ENCODE measurements at regions not wholly inside any gene's neighbourhood (a gene's known extent, or its start where the extent isn't known, plus 50 kb on each side); places are given as distances from the start of the nearest gene placed in this dataset.

- Mint-ChIP-seq H3K36me3 (ENCODE audit: low read depth, unreplicated experiment) (no peaks in the 10 kb centered on the region), H3K27me3 (ENCODE audit: unreplicated experiment) (peaks cover 1% of the 10 kb centered on the region), H3K27ac (ENCODE audit: unreplicated experiment) (no peak overlapping the region), H3K4me3 (ENCODE audit: unreplicated experiment) (no peak overlapping the region), H3K4me1 (ENCODE audit: unreplicated experiment) (peaks cover 2% of the 10 kb centered on the region), H3K9me3 (ENCODE audit: unreplicated experiment) (no peaks in the 10 kb centered on the region)
- DNase-seq (ENCODE audit: low spot score): no peak
- no peak for TF ChIP-seq CTCF (IDR thresholded peaks at IDR 0.05; ENCODE audit: unreplicated experiment)
Observed at GRCh38 chr10:21326594-21327288, 198.7 kb downstream of the SKIDA1 start.

- peaks cover 21% of the 10 kb centered on the region for H3K4me1 Mint-ChIP-seq (ENCODE audit: unreplicated experiment)
- H3K27ac Mint-ChIP-seq (ENCODE audit: unreplicated experiment): no peak overlapping the region
- H3K4me3 Mint-ChIP-seq (ENCODE audit: unreplicated experiment): no peak overlapping the region
- H3K27me3 Mint-ChIP-seq (ENCODE audit: unreplicated experiment): peaks cover 8% of the 10 kb centered on the region
- no peak for DNase-seq (ENCODE audit: low spot score)
- no peaks in the 10 kb centered on the region for H3K9me3 Mint-ChIP-seq (ENCODE audit: unreplicated experiment)
- no peak for TF ChIP-seq CTCF (IDR thresholded peaks at IDR 0.05; ENCODE audit: unreplicated experiment)
- H3K36me3 Mint-ChIP-seq (ENCODE audit: low read depth, unreplicated experiment): no peaks in the 10 kb centered on the region
Observed at GRCh38 chr10:21318540-21319167, 206.8 kb downstream of the SKIDA1 start.

GRCh38 chr10:21317902-21318301 is 207.6 kb downstream of the SKIDA1 start:
- DNase-seq (ENCODE audit: low spot score): no peak

GRCh38 chr10:21315645-21316220 is 209.7 kb downstream of the SKIDA1 start:
- H3K4me1 Mint-ChIP-seq (ENCODE audit: unreplicated experiment): peaks cover 21% of the 10 kb centered on the region
- H3K9me3 Mint-ChIP-seq (ENCODE audit: unreplicated experiment): no peaks in the 10 kb centered on the region
- no peak overlapping the region for H3K4me3 Mint-ChIP-seq (ENCODE audit: unreplicated experiment)
- H3K27me3 Mint-ChIP-seq (ENCODE audit: unreplicated experiment): peaks cover 11% of the 10 kb centered on the region
- no peak for TF ChIP-seq CTCF (IDR thresholded peaks at IDR 0.05; ENCODE audit: unreplicated experiment)
- no peak for DNase-seq (ENCODE audit: low spot score)
- no peak overlapping the region for H3K27ac Mint-ChIP-seq (ENCODE audit: unreplicated experiment)
- no peaks in the 10 kb centered on the region for H3K36me3 Mint-ChIP-seq (ENCODE audit: low read depth, unreplicated experiment)

More at GRCh38 chr10:21317902-21318301, 207.6 kb downstream of the SKIDA1 start:
- Mint-ChIP-seq H3K4me1 (ENCODE audit: unreplicated experiment) (peaks cover 21% of the 10 kb centered on the region), H3K27ac (ENCODE audit: unreplicated experiment) (no peak overlapping the region), H3K4me3 (ENCODE audit: unreplicated experiment) (no peak overlapping the region), H3K36me3 (ENCODE audit: low read depth, unreplicated experiment) (no peaks in the 10 kb centered on the region), H3K27me3 (ENCODE audit: unreplicated experiment) (peaks cover 9% of the 10 kb centered on the region), H3K9me3 (ENCODE audit: unreplicated experiment) (no peaks in the 10 kb centered on the region)
- no peak for TF ChIP-seq CTCF (IDR thresholded peaks at IDR 0.05; ENCODE audit: unreplicated experiment)
